Keratinocyte (primary cell): ENCODE measurements at regions not wholly inside any gene's neighbourhood (a gene's known extent, or its start where the extent isn't known, plus 50 kb on each side); places are given as distances from the start of the nearest gene placed in this dataset.

Source experiments
- DNase-seq: peaks from one replicate; pipeline ENCODE4 v3.0.0-alpha.2; 2011; ENCODE audit warnings: low read depth, missing footprints, low spot score
- FAIRE-seq: peaks from 2 replicates; lab custom pipeline; 2011; peaks lifted over from hg19 to GRCh38; lab: Jason Lieb, UNC
- H2AFZ ChIP-seq: 2 replicates; pipeline ENCODE4 v1.6.0; 2012; ENCODE audit warnings: low read length, control low read depth, inconsistent platforms; ENCODE audit not compliant: control insufficient read depth
- H3K27ac ChIP-seq: 2 replicates; pipeline ENCODE4 v1.5.1; 2011; ENCODE audit warnings: low read length; ENCODE audit not compliant: control insufficient read depth, insufficient read depth
- H3K27me3 ChIP-seq: 3 replicates; pipeline ENCODE4 v1.6.0; 2011; ENCODE audit warnings: low read length; ENCODE audit not compliant: control insufficient read depth, insufficient read depth; ENCODE audit errors: extremely low read depth
- H3K36me3 ChIP-seq, 2 experiments: 2 replicates in 1 of 2; 3 replicates in 1 of 2; pipeline ENCODE4 v1.5.1; 2011; ENCODE audit warnings: low read length in 2 of 2, mild to moderate bottlenecking in 1 of 2; ENCODE audit not compliant: control insufficient read depth in 2 of 2, insufficient read depth in 2 of 2; ENCODE audit errors: extremely low read depth in 1 of 2
- H3K4me1 ChIP-seq: 3 replicates; pipeline ENCODE4 v1.5.1; 2011; ENCODE audit warnings: low read length; ENCODE audit not compliant: control insufficient read depth, insufficient read depth; ENCODE audit errors: extremely low read depth
- H3K4me2 ChIP-seq: 3 replicates; pipeline ENCODE4 v1.6.0; 2011; ENCODE audit warnings: low read depth, low read length; ENCODE audit not compliant: control insufficient read depth, insufficient read depth; ENCODE audit errors: extremely low read depth
- H3K4me3 ChIP-seq, 3 experiments: fragments of 200-600 bp in 1 of 3; sonication (generic) in 1 of 3; 2 replicates in 2 of 3; 3 replicates in 1 of 3; pipeline ENCODE4 v1.5.1; 2011 to 2016; ENCODE audit warnings: low read length in 3 of 3, mild to moderate bottlenecking in 3 of 3, control low read depth in 2 of 3, inconsistent platforms in 1 of 3, low read depth in 1 of 3, mixed read lengths in 1 of 3, mixed run types in 1 of 3, moderate library complexity in 1 of 3; ENCODE audit not compliant: control insufficient read depth in 2 of 3, insufficient read depth in 2 of 3; ENCODE audit errors: extremely low read depth in 1 of 3
- H3K79me2 ChIP-seq: 2 replicates; pipeline ENCODE4 v1.6.0; 2012; ENCODE audit warnings: low read length; ENCODE audit not compliant: control insufficient read depth, insufficient read depth
- H3K9ac ChIP-seq: 3 replicates; pipeline ENCODE4 v1.6.0; 2011; ENCODE audit warnings: low read length; ENCODE audit not compliant: control insufficient read depth, insufficient read depth; ENCODE audit errors: extremely low read depth
- H3K9me1 ChIP-seq: 3 replicates; pipeline ENCODE4 v1.6.0; 2011; ENCODE audit warnings: low read length; ENCODE audit not compliant: control insufficient read depth, insufficient read depth; ENCODE audit errors: extremely low read depth
- H3K9me3 ChIP-seq: 2 replicates; pipeline ENCODE4 v1.5.1; 2012; ENCODE audit warnings: low read depth, low read length; ENCODE audit not compliant: control insufficient read depth
- H4K20me1 ChIP-seq: 3 replicates; pipeline ENCODE4 v1.6.0; 2011; ENCODE audit warnings: low read length; ENCODE audit not compliant: control insufficient read depth, insufficient read depth; ENCODE audit errors: extremely low read depth
- CTCF ChIP-seq, 3 experiments: IDR thresholded peaks in 1 of 3; conservative IDR thresholded peaks in 1 of 3; optimal IDR thresholded peaks in 1 of 3; 2 replicates in 2 of 3; 3 replicates in 1 of 3; pipeline versions ENCODE3 to v1.5.1; 2011; ENCODE audit warnings: low read length in 3 of 3, mild to moderate bottlenecking in 3 of 3, moderate library complexity in 2 of 3, control low read depth in 1 of 3, inconsistent platforms in 1 of 3; ENCODE audit not compliant: insufficient read depth in 2 of 3; ENCODE audit errors: extremely low read depth in 1 of 3
- EZH2 ChIP-seq: IDR thresholded peaks from one replicate; pipeline ENCODE4 v1.6.1; 2012; ENCODE audit warnings: inconsistent platforms, mild to moderate bottlenecking, low read length, moderate library complexity
- dilution Hi-C: fragments of 300-500 bp; cut with MboI; formaldehyde crosslinking; loops from one replicate; pipeline ENCODE4 v1.7.0; 2020; ENCODE audit warnings: low sequenced_read_pairs; ENCODE audit not compliant: extremely low pct_ligation_motif_present

- H3K27me3 ChIP-seq = no peaks in the 10 kb centered on the region
- TF ChIP-seq EZH2 = no peak
- TF ChIP-seq CTCF (optimal IDR thresholded peaks at IDR 0.05 in 1 of 3, IDR thresholded peaks at IDR 0.05 in 1 of 3, conservative IDR thresholded peaks at IDR 0.05 in 1 of 3; ENCODE audit: extremely low read depth in 1 of 3, insufficient read depth in 2 of 3, low read length in 3 of 3) = no peak
- no peaks in the 10 kb centered on the region for H4K20me1 ChIP-seq
- no peak overlapping the region for H3K9ac ChIP-seq
- H2AFZ ChIP-seq = no peak overlapping the region
- H3K9me1 ChIP-seq = no peaks in the 10 kb centered on the region
- no peak overlapping the region for H3K27ac ChIP-seq
- no peak for FAIRE-seq
- dilution Hi-C loops = no loop called here
- no peak overlapping the region for H3K4me3 ChIP-seq
- H3K36me3 ChIP-seq = no peaks in the 10 kb centered on the region
- H3K9me3 ChIP-seq = no peaks in the 10 kb centered on the region
- no peak overlapping the region for H3K4me2 ChIP-seq
- H3K4me1 ChIP-seq = no peaks in the 10 kb centered on the region
- no peaks in the 10 kb centered on the region for H3K79me2 ChIP-seq
- DNase-seq = no peak
These were observed 272.7 kb upstream of the BTG1 start for GRCh38 chr12:92418381-92418780.

GRCh38 chr12:92417373-92417772 is 271.7 kb upstream of the BTG1 start:
- H4K20me1 ChIP-seq = no peaks in the 10 kb centered on the region
- H3K36me3 ChIP-seq = no peaks in the 10 kb centered on the region
- H3K4me2 ChIP-seq = no peak overlapping the region
- dilution Hi-C loops = no loop called here
- no peak overlapping the region for H3K4me3 ChIP-seq
- DNase-seq (no peak), FAIRE-seq (no peak)
- no peak overlapping the region for H2AFZ ChIP-seq
- H3K4me1 ChIP-seq = no peaks in the 10 kb centered on the region
- H3K9me3 ChIP-seq = no peaks in the 10 kb centered on the region
- H3K27me3 ChIP-seq = no peaks in the 10 kb centered on the region
- TF ChIP-seq CTCF (optimal IDR thresholded peaks at IDR 0.05 in 1 of 3, IDR thresholded peaks at IDR 0.05 in 1 of 3, conservative IDR thresholded peaks at IDR 0.05 in 1 of 3; ENCODE audit: extremely low read depth in 1 of 3, insufficient read depth in 2 of 3, low read length in 3 of 3) (no peak), EZH2 (no peak)
- H3K9ac ChIP-seq = no peak overlapping the region
- no peak overlapping the region for H3K27ac ChIP-seq
- H3K9me1 ChIP-seq = no peaks in the 10 kb centered on the region
- no peaks in the 10 kb centered on the region for H3K79me2 ChIP-seq
